ENCODE measurements at regions not wholly inside any gene's neighbourhood (a gene's known extent, or its start where the extent isn't known, plus 50 kb on each side); places are given as distances from the start of the nearest gene placed in this dataset.

DNA sequence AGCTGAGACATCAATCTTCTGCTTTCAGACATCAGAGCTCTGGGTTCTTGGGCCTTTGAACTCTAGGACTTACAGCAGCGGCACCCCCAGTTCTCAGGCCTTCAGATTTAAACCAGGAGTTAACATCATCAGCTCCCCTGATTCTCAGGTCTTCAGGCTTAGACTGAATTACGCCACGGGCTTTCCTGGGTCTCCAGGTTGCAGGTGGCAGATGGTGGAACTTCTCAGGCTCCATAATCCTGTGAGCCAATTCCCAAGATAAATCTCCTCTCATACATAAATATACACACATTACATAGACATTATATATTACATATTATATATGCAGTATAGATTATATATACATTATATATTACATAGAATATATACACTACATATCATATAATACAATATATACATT lies 408.9 kb upstream of the AUTS2 start:
- no peak overlapping the region for H4K8ac ChIP-seq (ENCODE audit: extremely low read depth, insufficient read depth, low read length)
- H2BK15ac ChIP-seq (ENCODE audit: low read length): no peak overlapping the region
- H3K4me1 ChIP-seq (replicated peaks in 1 of 4; ENCODE audit: control insufficient read depth in 3 of 4, insufficient read depth in 4 of 4, low read length in 3 of 4): no peaks in the 10 kb centered on the region
- H3K79me2 ChIP-seq (ENCODE audit: control insufficient read depth in 1 of 2, insufficient read depth in 2 of 2, low read length in 2 of 2): no peaks in the 10 kb centered on the region
- H3K56ac ChIP-seq (replicated peaks; ENCODE audit: insufficient read length, low read depth, low read length): no peak overlapping the region
- 98% methylated on average over 3 of the region's 3 CpGs; no CpG with 5 or more reads in 1 of the 2 experiments for WGBS, 2 experiments (ENCODE audit: extremely low coverage in 1 of 2, insufficient coverage in 1 of 2, insufficient read length in 1 of 2, insufficient replicate concordance in 2 of 2, low coverage in 1 of 2, low lambda C conversion rate in 2 of 2, missing lambda C conversion rate in 1 of 2)
- no peaks in the 10 kb centered on the region for H3K36me3 ChIP-seq (ENCODE audit: control insufficient read depth in 2 of 4, insufficient read depth in 4 of 4, low read length in 3 of 4)
- CTCF ChIA-PET (ENCODE audit: partially characterized antibody): interaction anchor here (0.6 kb wide), 1 partner anchor 360 kb away, joined by 3 read pairs; no protein-coding TSS in a partner anchor
- H3K9ac ChIP-seq (replicated peaks in 1 of 4; ENCODE audit: extremely low read depth in 1 of 4, low read depth in 3 of 4, low read length in 3 of 4): no peak overlapping the region
- no peak overlapping the region for H2AK5ac ChIP-seq (ENCODE audit: low read depth, low read length)
- H3K14ac ChIP-seq (ENCODE audit: insufficient read length): no peak overlapping the region
- no peak overlapping the region for H2AFZ ChIP-seq (ENCODE audit: low read length)
- no peak overlapping the region for H3K27ac ChIP-seq (ENCODE audit: low read depth, low read length)
- POLR2A ChIA-PET (ENCODE audit: partially characterized antibody): no interaction called here
- no peaks in the 10 kb centered on the region for H3K27me3 ChIP-seq (replicated peaks in 1 of 4; ENCODE audit: control insufficient read depth in 3 of 4, extremely low read depth in 1 of 4, insufficient read depth in 3 of 4, low read length in 3 of 4)
- H4K91ac ChIP-seq (replicated peaks; ENCODE audit: insufficient read length, low read length): no peak overlapping the region
- H3K4ac ChIP-seq (replicated peaks; ENCODE audit: insufficient read length, low read depth, low read length): no peak overlapping the region
- no peak overlapping the region for H2BK12ac ChIP-seq (ENCODE audit: low read depth, low read length)
- H2BK20ac ChIP-seq (ENCODE audit: low read length): no peak overlapping the region
- H3K18ac ChIP-seq (ENCODE audit: extremely low read depth, low read length): no peak overlapping the region
- no peak overlapping the region for H2BK5ac ChIP-seq (ENCODE audit: low read depth, low read length)
- no peaks in the 10 kb centered on the region; a peak in 1 of 4 replicates for H3K9me3 ChIP-seq (ENCODE audit: insufficient read depth in 2 of 2, low read depth in 1 of 2, low read length in 1 of 2)
- no peak for DNase-seq (ENCODE audit: low read depth in 1 of 2, low spot score in 2 of 2)
- H4K5ac ChIP-seq (ENCODE audit: insufficient read length, low read depth, low read length): no peak overlapping the region
- no peak overlapping the region for H2BK120ac ChIP-seq (replicated peaks; ENCODE audit: low read depth, low read length)
- H3K4me3 ChIP-seq (ENCODE audit: extremely low read depth in 1 of 4, insufficient read depth in 2 of 4, low read depth in 3 of 4, low read length in 4 of 4): no peak overlapping the region
- no peak overlapping the region for H3K23ac ChIP-seq (ENCODE audit: insufficient read length)
- no peak for FAIRE-seq
- no peaks in the 10 kb centered on the region for H4K20me1 ChIP-seq (replicated peaks in 1 of 2; ENCODE audit: control insufficient read depth in 1 of 2, insufficient read depth in 2 of 2, low read length in 2 of 2)
- no peak for TF ChIP-seq SIRT6 (IDR thresholded peaks at IDR 0.05; ENCODE audit: low read length)
- no peak for TF ChIP-seq BRCA1 (IDR thresholded peaks at IDR 0.05; ENCODE audit: low read depth, low read length)
- no peak for TF ChIP-seq SP2 (IDR thresholded peaks at IDR 0.05; ENCODE audit: low read length)
- TF ChIP-seq SRF (IDR thresholded peaks at IDR 0.05; ENCODE audit: low read depth, low read length): no peak
- no peak for TF ChIP-seq FOSL1 (IDR thresholded peaks at IDR 0.05; ENCODE audit: insufficient read depth, low read depth, low read length)
- no peak for TF ChIP-seq TBP (IDR thresholded peaks at IDR 0.05; ENCODE audit: low read depth, low read length)
- no peak for TF ChIP-seq CHD1 (IDR thresholded peaks at IDR 0.05; ENCODE audit: low read depth, low read length)
- no peak for TF ChIP-seq SIN3A (conservative IDR thresholded peaks at IDR 0.05 in 1 of 2, IDR thresholded peaks at IDR 0.05 in 1 of 2; ENCODE audit: low read depth in 1 of 2, low read length in 2 of 2)
- TF ChIP-seq CBX8 (IDR thresholded peaks at IDR 0.05; ENCODE audit: borderline replicate concordance, low read depth, low read length): no peak
- TF ChIP-seq RXRA (IDR thresholded peaks at IDR 0.05; ENCODE audit: insufficient read depth, low read depth, low read length): no peak
- TF ChIP-seq SP4 (IDR thresholded peaks at IDR 0.05; ENCODE audit: low read length): no peak
- no peak for TF ChIP-seq POLR2AphosphoS5 (IDR thresholded peaks at IDR 0.05; ENCODE audit: low read depth, low read length)
- H3K23me2 ChIP-seq (ENCODE audit: low read depth, low read length): no peaks in the 10 kb centered on the region
- H3K79me1 ChIP-seq (ENCODE audit: low read depth, low read length): no peaks in the 10 kb centered on the region
- no peak overlapping the region for H3K4me2 ChIP-seq (ENCODE audit: insufficient read depth in 1 of 2, low read depth in 2 of 2, low read length in 2 of 2)

All from H1 (cell line).